Neuron (in vitro differentiated cells): ENCODE measurements at regions not wholly inside any gene's neighbourhood (a gene's known extent, or its start where the extent isn't known, plus 50 kb on each side); places are given as distances from the start of the nearest gene placed in this dataset.
"Not testable (repeated sequence)": the region's sequence is repeated elsewhere in the genome, so short reads cannot be mapped to it uniquely, and the experiment has no call there.

Source experiments
- H2AFZ ChIP-seq: one replicate; pipeline ENCODE4 v1.6.1; 2013; ENCODE audit warnings: low read depth, mild to moderate bottlenecking, inconsistent platforms, low read length, moderate library complexity
- H3K27me3 ChIP-seq: one replicate; pipeline ENCODE4 v1.6.1; 2013; ENCODE audit warnings: low read length; ENCODE audit not compliant: insufficient read depth
- H3K36me3 ChIP-seq: one replicate; pipeline ENCODE4 v1.6.1; 2013; ENCODE audit warnings: low read length; ENCODE audit not compliant: insufficient read depth
- H3K4me1 ChIP-seq: one replicate; pipeline ENCODE4 v1.6.1; 2013; ENCODE audit warnings: low read length; ENCODE audit not compliant: insufficient read depth
- H3K4me3 ChIP-seq: 2 replicates; pipeline ENCODE4 v1.5.1; 2013; ENCODE audit warnings: mild to moderate bottlenecking, low read length, moderate library complexity
- H3K9me3 ChIP-seq: one replicate; pipeline ENCODE4 v1.6.1; 2013; ENCODE audit warnings: low read length

- H3K36me3 ChIP-seq, result no peaks in the 10 kb centered on the region
- no peaks in the 10 kb centered on the region for H3K4me1 ChIP-seq
- H3K4me3 ChIP-seq, result no peak overlapping the region
- no peaks in the 10 kb centered on the region for H3K9me3 ChIP-seq
- no peak overlapping the region for H2AFZ ChIP-seq
- no peaks in the 10 kb centered on the region for H3K27me3 ChIP-seq
Measured at GRCh38 chr4:189511581-189511980, 429.1 kb upstream of the FRG1 start.

GRCh38 chr4:189513421-189513820, 427.3 kb upstream of the FRG1 start:
- Histone ChIP-seq H3K27me3 (no peaks in the 10 kb centered on the region), H2AFZ (no peak overlapping the region), H3K4me3 (no peak overlapping the region), H3K36me3 (no peaks in the 10 kb centered on the region), H3K9me3 (no peaks in the 10 kb centered on the region), H3K4me1 (no peaks in the 10 kb centered on the region)

GRCh38 chr4:189514209-189514608, 426.5 kb upstream of the FRG1 start:
- no peak overlapping the region for H3K4me3 ChIP-seq

GRCh38 chr4:189516902-189517301, 423.8 kb upstream of the FRG1 start:
- no peaks in the 10 kb centered on the region for H3K4me1 ChIP-seq

More at GRCh38 chr4:189514209-189514608, 426.5 kb upstream of the FRG1 start:
- H3K36me3 ChIP-seq, result no peaks in the 10 kb centered on the region
- H2AFZ ChIP-seq, result no peak overlapping the region
- H3K9me3 ChIP-seq, result no peaks in the 10 kb centered on the region
- H3K27me3 ChIP-seq, result no peaks in the 10 kb centered on the region
- H3K4me1 ChIP-seq, result no peaks in the 10 kb centered on the region

GRCh38 chr4:189519186-189519585, 421.5 kb upstream of the FRG1 start:
- no peak overlapping the region for H2AFZ ChIP-seq
- no peaks in the 10 kb centered on the region for H3K9me3 ChIP-seq
- no peak overlapping the region for H3K4me3 ChIP-seq
- H3K27me3 ChIP-seq, result no peaks in the 10 kb centered on the region
- H3K4me1 ChIP-seq, result no peaks in the 10 kb centered on the region
- H3K36me3 ChIP-seq, result no peaks in the 10 kb centered on the region

More at GRCh38 chr4:189516902-189517301, 423.8 kb upstream of the FRG1 start:
- H3K27me3 ChIP-seq, result no peaks in the 10 kb centered on the region
- no peaks in the 10 kb centered on the region for H3K9me3 ChIP-seq
- H2AFZ ChIP-seq, result no peak overlapping the region
- H3K4me3 ChIP-seq, result no peak overlapping the region
- H3K36me3 ChIP-seq, result no peaks in the 10 kb centered on the region

- Histone ChIP-seq H3K9me3 (no peaks in the 10 kb centered on the region), H3K4me3 (no peak overlapping the region), H3K4me1 (no peaks in the 10 kb centered on the region), H3K36me3 (no peaks in the 10 kb centered on the region), H2AFZ (no peak overlapping the region), H3K27me3 (no peaks in the 10 kb centered on the region)
Measured at GRCh38 chr4:189525304-189525703, 415.4 kb upstream of the FRG1 start.

GRCh38 chr4:189530848-189531247, 409.8 kb upstream of the FRG1 start:
- Histone ChIP-seq H3K9me3 (no peaks in the 10 kb centered on the region), H3K36me3 (no peaks in the 10 kb centered on the region), H3K4me3 (no peak overlapping the region), H2AFZ (no peak overlapping the region), H3K27me3 (no peaks in the 10 kb centered on the region), H3K4me1 (no peaks in the 10 kb centered on the region)

GRCh38 chr4:189533603-189534002, 407.1 kb upstream of the FRG1 start:
- Histone ChIP-seq H3K36me3 (no peaks in the 10 kb centered on the region), H3K9me3 (no peaks in the 10 kb centered on the region), H3K27me3 (no peaks in the 10 kb centered on the region), H3K4me3 (no peak overlapping the region), H3K4me1 (no peaks in the 10 kb centered on the region), H2AFZ (no peak overlapping the region)

GRCh38 chr4:189547559-189547958, 393.1 kb upstream of the FRG1 start:
- H2AFZ ChIP-seq, result no peak overlapping the region
- H3K4me1 ChIP-seq, result no peaks in the 10 kb centered on the region
- no peaks in the 10 kb centered on the region for H3K9me3 ChIP-seq
- no peaks in the 10 kb centered on the region for H3K27me3 ChIP-seq
- no peaks in the 10 kb centered on the region for H3K36me3 ChIP-seq
- no peak overlapping the region for H3K4me3 ChIP-seq

GRCh38 chr4:189548484-189549125, 392.1 kb upstream of the FRG1 start:
- H2AFZ ChIP-seq, result no peak overlapping the region
- no peak overlapping the region for H3K4me3 ChIP-seq
- no peaks in the 10 kb centered on the region for H3K9me3 ChIP-seq
- no peaks in the 10 kb centered on the region for H3K36me3 ChIP-seq
- H3K4me1 ChIP-seq, result no peaks in the 10 kb centered on the region
- no peaks in the 10 kb centered on the region for H3K27me3 ChIP-seq

GRCh38 chr4:189551931-189552670, 388.6 kb upstream of the FRG1 start:
- H3K4me1 ChIP-seq, H3K36me3 ChIP-seq, H2AFZ ChIP-seq: not testable (repeated sequence)

GRCh38 chr4:189560605-189561004, 380.1 kb upstream of the FRG1 start:
- not testable (repeated sequence) for H3K9me3 ChIP-seq, H2AFZ ChIP-seq, H3K4me3 ChIP-seq, H3K27me3 ChIP-seq, H3K4me1 ChIP-seq, H3K36me3 ChIP-seq

More at GRCh38 chr4:189551931-189552670, 388.6 kb upstream of the FRG1 start:
- not testable (repeated sequence) for H3K4me3 ChIP-seq, H3K9me3 ChIP-seq, H3K27me3 ChIP-seq

- not testable (repeated sequence) for H2AFZ ChIP-seq, H3K9me3 ChIP-seq, H3K36me3 ChIP-seq, H3K4me1 ChIP-seq, H3K27me3 ChIP-seq, H3K4me3 ChIP-seq
Measured at GRCh38 chr4:189563751-189564150, 376.9 kb upstream of the FRG1 start.

GRCh38 chr4:189566271-189566670, 374.4 kb upstream of the FRG1 start:
- not testable (repeated sequence) for H3K27me3 ChIP-seq, H2AFZ ChIP-seq, H3K9me3 ChIP-seq, H3K4me3 ChIP-seq, H3K36me3 ChIP-seq, H3K4me1 ChIP-seq
